ENCODE measurements at regions not wholly inside any gene's neighbourhood (a gene's known extent, or its start where the extent isn't known, plus 50 kb on each side); places are given as distances from the start of the nearest gene placed in this dataset.
"Not testable (repeated sequence)": the region's sequence is repeated elsewhere in the genome, so short reads cannot be mapped to it uniquely, and the experiment has no call there.

GRCh38 chr5:12668564-12668963, 764.3 kb upstream of the CTNND2 start:
- H3K9me3 Mint-ChIP-seq, result peaks cover 81% of the 10 kb centered on the region
- H3K4me3 Mint-ChIP-seq, result no peak overlapping the region
- intact Hi-C loops (cut with micrococcal nuclease), result no loop called here
- no peaks in the 10 kb centered on the region for H3K36me3 Mint-ChIP-seq (ENCODE audit: low read depth)
- H3K4me1 Mint-ChIP-seq (ENCODE audit: low read depth), result no peaks in the 10 kb centered on the region
- no peak overlapping the region for H3K27ac Mint-ChIP-seq
- H3K27me3 Mint-ChIP-seq, result no peaks in the 10 kb centered on the region

DNA sequence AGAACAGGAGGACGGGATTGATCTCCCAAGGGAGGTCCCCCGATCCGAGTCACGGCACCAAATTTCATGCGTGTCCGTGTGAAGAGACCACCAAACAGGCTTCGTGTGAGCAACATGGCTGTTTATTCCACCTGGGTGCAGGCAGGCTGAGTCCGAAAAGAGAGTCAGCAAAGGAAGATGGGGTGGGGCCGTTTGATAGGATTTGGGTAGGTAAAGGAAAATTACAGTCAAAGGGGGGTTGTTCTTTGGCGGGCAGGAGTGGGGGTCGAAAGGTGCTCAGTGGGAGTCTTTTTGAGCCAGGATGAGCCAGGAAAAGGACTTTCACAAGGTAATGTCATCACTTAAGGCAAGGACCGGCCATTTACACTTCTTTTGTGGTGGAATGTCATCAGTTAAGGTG, 763.6 kb upstream of the CTNND2 start:
- intact Hi-C loops (cut with micrococcal nuclease); H3K27ac Mint-ChIP-seq; H3K4me3 Mint-ChIP-seq; H3K27me3 Mint-ChIP-seq; H3K4me1 Mint-ChIP-seq (ENCODE audit: low read depth); H3K36me3 Mint-ChIP-seq (ENCODE audit: low read depth): not testable (repeated sequence)
- peaks cover 74% of the 10 kb centered on the region for H3K9me3 Mint-ChIP-seq

- H3K4me1 Mint-ChIP-seq (ENCODE audit: low read depth); H3K36me3 Mint-ChIP-seq (ENCODE audit: low read depth); H3K4me3 Mint-ChIP-seq; H3K27me3 Mint-ChIP-seq; H3K27ac Mint-ChIP-seq; intact Hi-C loops (cut with micrococcal nuclease): not testable (repeated sequence)
- H3K9me3 Mint-ChIP-seq, result peaks cover 79% of the 10 kb centered on the region
Measured at GRCh38 chr5:12665772-12666171, 761.5 kb upstream of the CTNND2 start.

DNA sequence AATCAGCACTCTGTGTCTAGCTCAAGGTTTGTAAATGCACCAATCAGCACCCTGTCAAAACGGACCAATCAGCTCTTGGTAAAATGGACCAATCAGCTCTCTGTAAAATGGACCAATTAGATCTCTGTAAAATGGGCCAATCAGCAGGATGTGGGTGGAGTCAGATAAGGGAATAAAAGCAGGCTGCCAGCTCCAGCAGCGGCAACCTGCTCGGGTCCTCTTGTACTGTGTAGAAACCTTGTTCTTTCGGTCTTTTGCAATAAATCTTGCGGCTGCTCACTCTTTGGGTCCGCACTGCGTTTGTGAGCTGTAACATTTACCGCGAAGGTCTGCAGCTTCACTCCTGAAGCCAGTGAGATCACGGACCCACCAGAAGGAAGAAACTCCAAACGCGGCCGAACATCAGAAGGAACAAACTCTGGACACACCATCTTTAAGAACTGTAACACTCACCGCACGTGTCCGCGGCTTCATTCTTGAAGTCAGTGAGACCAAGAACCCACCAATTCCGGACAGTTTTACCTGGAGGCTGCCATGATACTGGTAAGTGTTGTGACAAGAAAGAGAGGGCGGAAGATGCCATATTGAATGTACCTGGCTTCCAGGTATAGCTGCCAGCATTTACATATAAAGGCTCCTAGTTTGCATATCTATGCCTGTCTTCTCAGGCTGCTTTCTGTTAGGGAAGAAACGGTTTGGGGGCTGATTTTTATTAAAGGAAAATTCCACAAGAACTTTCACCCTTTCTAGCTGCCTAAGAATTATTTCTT, 758.5 kb upstream of the CTNND2 start:
- H3K36me3 Mint-ChIP-seq (ENCODE audit: low read depth), result no peaks in the 10 kb centered on the region
- no peak overlapping the region for H3K27ac Mint-ChIP-seq
- no peaks in the 10 kb centered on the region for H3K27me3 Mint-ChIP-seq
- no peak overlapping the region for H3K4me3 Mint-ChIP-seq
- intact Hi-C loops (cut with micrococcal nuclease), result no loop called here
- H3K4me1 Mint-ChIP-seq (ENCODE audit: low read depth), result no peaks in the 10 kb centered on the region
- peaks cover 87% of the 10 kb centered on the region for H3K9me3 Mint-ChIP-seq

DNA sequence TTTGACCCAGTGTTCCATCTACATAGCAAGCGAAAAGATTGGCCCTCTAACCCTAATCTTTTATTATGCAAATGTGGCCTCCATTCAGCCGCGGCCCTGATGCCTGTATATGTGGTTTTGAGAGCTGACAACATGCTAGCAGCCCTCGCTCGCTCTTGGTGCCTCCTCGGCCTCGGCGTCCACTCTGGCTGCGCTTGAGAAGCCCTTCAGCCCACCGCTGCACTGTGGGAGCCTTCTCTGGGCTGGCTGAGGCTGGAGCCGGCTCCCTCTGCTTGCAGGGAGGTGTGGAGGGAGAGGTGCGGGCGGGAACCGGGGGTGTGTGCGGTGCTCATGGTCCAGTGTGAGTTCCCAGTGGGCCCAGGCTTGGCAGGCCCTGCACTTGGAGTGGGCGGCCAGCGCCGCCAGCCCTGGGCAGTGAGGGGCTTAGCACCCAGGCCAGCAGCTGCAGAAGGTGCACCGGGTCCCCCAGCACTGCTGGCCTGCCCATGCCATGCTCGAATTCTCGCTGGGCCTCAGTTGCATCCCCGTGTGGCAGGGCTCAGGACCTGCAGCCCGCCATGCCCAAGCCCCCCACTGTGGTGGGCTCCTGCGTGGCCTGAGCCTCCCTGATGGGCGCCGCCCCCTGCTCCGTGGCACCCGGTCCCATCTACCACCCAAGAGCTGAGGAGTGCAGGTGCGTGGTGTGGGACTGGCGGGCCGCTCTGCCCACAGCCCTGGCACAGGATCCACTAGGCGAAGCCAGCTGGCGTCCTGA, 757.5 kb upstream of the CTNND2 start:
- Mint-ChIP-seq H3K4me3 (no peak overlapping the region), H3K9me3 (peaks cover 85% of the 10 kb centered on the region), H3K27me3 (no peaks in the 10 kb centered on the region), H3K27ac (no peak overlapping the region), H3K36me3 (ENCODE audit: low read depth) (no peaks in the 10 kb centered on the region), H3K4me1 (ENCODE audit: low read depth) (no peaks in the 10 kb centered on the region)
- intact Hi-C loops (cut with micrococcal nuclease), result no loop called here

GRCh38 chr5:12660279-12661107, 756.2 kb upstream of the CTNND2 start:
- H3K4me1 Mint-ChIP-seq (ENCODE audit: low read depth); H3K4me3 Mint-ChIP-seq; intact Hi-C loops (cut with micrococcal nuclease); H3K27me3 Mint-ChIP-seq; H3K27ac Mint-ChIP-seq; H3K36me3 Mint-ChIP-seq (ENCODE audit: low read depth): not testable (repeated sequence)
- H3K9me3 Mint-ChIP-seq, result peaks cover 79% of the 10 kb centered on the region

GRCh38 chr5:12659686-12660085, 755.4 kb upstream of the CTNND2 start:
- H3K27ac Mint-ChIP-seq, result no peak overlapping the region

DNA sequence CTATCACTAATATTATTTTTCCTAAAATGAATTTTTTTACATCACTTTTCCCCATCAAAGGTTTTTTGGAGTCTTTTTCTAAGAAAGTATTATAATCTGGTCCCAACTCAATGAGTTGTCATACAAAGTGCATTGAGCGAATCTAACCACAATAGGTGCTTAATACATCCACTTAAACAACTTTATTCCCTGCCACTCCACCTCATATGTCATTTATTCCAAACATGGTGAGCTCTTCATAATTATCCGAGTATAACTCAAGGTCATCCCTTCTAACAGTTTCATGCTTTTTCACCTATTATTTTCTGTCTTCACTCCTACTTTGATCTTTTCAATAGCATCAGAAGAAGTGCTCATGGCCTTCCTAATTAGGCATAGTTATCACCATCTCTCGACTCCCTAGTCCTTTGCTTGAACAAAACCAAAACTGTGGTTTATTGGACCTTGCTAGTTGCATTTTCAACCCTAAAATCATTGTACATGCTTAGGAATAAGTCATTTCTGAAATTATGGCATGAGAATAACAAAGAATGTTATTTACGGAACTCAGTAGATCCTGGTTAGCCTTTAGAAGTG, 754.7 kb upstream of the CTNND2 start:
- Mint-ChIP-seq H3K4me3 (no peak overlapping the region), H3K27ac (no peak overlapping the region), H3K9me3 (peaks cover 63% of the 10 kb centered on the region), H3K4me1 (ENCODE audit: low read depth) (no peaks in the 10 kb centered on the region), H3K27me3 (no peaks in the 10 kb centered on the region), H3K36me3 (ENCODE audit: low read depth) (no peaks in the 10 kb centered on the region)
- intact Hi-C loops (cut with micrococcal nuclease), result no loop called here

More at GRCh38 chr5:12659686-12660085, 755.4 kb upstream of the CTNND2 start:
- no peaks in the 10 kb centered on the region for H3K36me3 Mint-ChIP-seq (ENCODE audit: low read depth)
- H3K27me3 Mint-ChIP-seq, result no peaks in the 10 kb centered on the region
- no peak overlapping the region for H3K4me3 Mint-ChIP-seq
- no peaks in the 10 kb centered on the region for H3K4me1 Mint-ChIP-seq (ENCODE audit: low read depth)
- H3K9me3 Mint-ChIP-seq, result peaks cover 71% of the 10 kb centered on the region
- intact Hi-C loops (cut with micrococcal nuclease), result no loop called here

GRCh38 chr5:12657914-12658474, 753.7 kb upstream of the CTNND2 start:
- H3K27ac Mint-ChIP-seq; intact Hi-C loops (cut with micrococcal nuclease); H3K4me1 Mint-ChIP-seq (ENCODE audit: low read depth); H3K27me3 Mint-ChIP-seq; H3K36me3 Mint-ChIP-seq (ENCODE audit: low read depth); H3K4me3 Mint-ChIP-seq: not testable (repeated sequence)
- H3K9me3 Mint-ChIP-seq, result peaks cover 60% of the 10 kb centered on the region

- H3K4me3 Mint-ChIP-seq, result no peak overlapping the region
- H3K4me1 Mint-ChIP-seq (ENCODE audit: low read depth), result no peaks in the 10 kb centered on the region
- H3K27me3 Mint-ChIP-seq, result no peaks in the 10 kb centered on the region
- H3K9me3 Mint-ChIP-seq, result peaks cover 51% of the 10 kb centered on the region
- no peaks in the 10 kb centered on the region for H3K36me3 Mint-ChIP-seq (ENCODE audit: low read depth)
- intact Hi-C loops (cut with micrococcal nuclease), result no loop called here
- H3K27ac Mint-ChIP-seq, result no peak overlapping the region
Measured at GRCh38 chr5:12655675-12656074, 751.4 kb upstream of the CTNND2 start.

- H3K27ac Mint-ChIP-seq, result no peak overlapping the region
- no peak overlapping the region for H3K4me3 Mint-ChIP-seq
- no peaks in the 10 kb centered on the region for H3K36me3 Mint-ChIP-seq (ENCODE audit: low read depth)
- intact Hi-C loops (cut with micrococcal nuclease), result no loop called here
- no peaks in the 10 kb centered on the region for H3K27me3 Mint-ChIP-seq
- H3K4me1 Mint-ChIP-seq (ENCODE audit: low read depth), result no peaks in the 10 kb centered on the region
- peaks cover 39% of the 10 kb centered on the region for H3K9me3 Mint-ChIP-seq
Measured at GRCh38 chr5:12652201-12652600, 748.0 kb upstream of the CTNND2 start.

DNA sequence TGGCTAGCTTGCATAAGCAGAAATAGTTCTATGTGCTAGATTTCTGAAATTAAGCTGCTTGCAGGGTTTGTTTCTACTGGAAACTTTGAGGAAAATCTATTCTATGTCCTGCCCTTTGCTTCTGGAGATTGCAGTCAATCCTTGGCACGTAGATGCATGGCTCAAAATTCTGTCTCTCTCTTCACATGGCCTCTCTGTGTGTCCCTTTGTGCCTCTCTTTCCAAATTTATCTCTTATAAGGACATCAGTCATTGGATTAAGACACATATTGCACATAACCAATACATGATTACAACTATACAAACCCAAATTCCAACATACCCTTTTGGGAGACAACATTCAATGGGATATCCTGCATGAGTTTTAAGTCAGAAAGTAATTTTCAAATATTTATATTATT, 744.3 kb upstream of the CTNND2 start:
- H3K9me3 Mint-ChIP-seq, result peaks cover 38% of the 10 kb centered on the region
- H3K27me3 Mint-ChIP-seq, result no peaks in the 10 kb centered on the region
- H3K4me3 Mint-ChIP-seq, result no peak overlapping the region
- no peaks in the 10 kb centered on the region for H3K4me1 Mint-ChIP-seq (ENCODE audit: low read depth)
- H3K36me3 Mint-ChIP-seq (ENCODE audit: low read depth), result no peaks in the 10 kb centered on the region
- H3K27ac Mint-ChIP-seq, result no peak overlapping the region
- intact Hi-C loops (cut with micrococcal nuclease), result no loop called here

- intact Hi-C loops (cut with micrococcal nuclease), result no loop called here
- no peaks in the 10 kb centered on the region for H3K36me3 Mint-ChIP-seq (ENCODE audit: low read depth)
- H3K27ac Mint-ChIP-seq, result no peak overlapping the region
- H3K27me3 Mint-ChIP-seq, result no peaks in the 10 kb centered on the region
- H3K4me1 Mint-ChIP-seq (ENCODE audit: low read depth), result no peaks in the 10 kb centered on the region
- H3K9me3 Mint-ChIP-seq, result peaks cover 45% of the 10 kb centered on the region
- no peak overlapping the region for H3K4me3 Mint-ChIP-seq
Measured at GRCh38 chr5:12647613-12648012, 743.4 kb upstream of the CTNND2 start.
